Activated CD4-positive, alpha-beta T cell treated with anti-CD3 and anti-CD28 coated beads, Interleukin-2, amount 50 U/mL, for 1 hour (primary cell): ENCODE measurements at regions not wholly inside any gene's neighbourhood (a gene's known extent, or its start where the extent isn't known, plus 50 kb on each side); places are given as distances from the start of the nearest gene placed in this dataset.

Experiments
- DNase-seq: peaks from one replicate; pipeline ENCODE4 v3.0.0-alpha.2; 2020

- no peak for DNase-seq
Measured at GRCh38 chr12:92340003-92340402, 194.4 kb upstream of the BTG1 start.

GRCh38 chr12:92339198-92339821 lies 193.7 kb upstream of the BTG1 start:
- no peak for DNase-seq

GRCh38 chr12:92338671-92339070 lies 193.0 kb upstream of the BTG1 start:
- DNase-seq = no peak

GRCh38 chr12:92338102-92338501 lies 192.5 kb upstream of the BTG1 start:
- no peak for DNase-seq

DNA sequence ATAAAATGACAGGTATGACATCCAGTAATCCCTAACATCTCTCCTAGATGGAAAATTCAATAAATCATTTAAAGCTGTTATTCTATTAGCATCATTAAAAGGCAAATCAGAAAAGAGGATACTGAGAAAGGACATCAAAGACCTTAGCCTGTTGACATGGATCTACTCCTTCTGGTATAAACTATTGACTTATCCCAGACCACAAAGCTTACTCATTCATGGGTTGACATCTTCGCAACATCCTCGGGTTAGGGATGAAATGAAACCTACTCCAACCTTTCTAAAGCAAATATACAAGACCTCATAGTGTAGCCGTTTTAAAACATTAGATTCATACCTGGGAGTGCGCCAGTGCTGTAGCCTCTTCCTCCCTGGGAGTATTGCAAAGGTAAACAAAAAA lies 191.5 kb upstream of the BTG1 start:
- no peak for DNase-seq

GRCh38 chr12:92336641-92337040 lies 191.0 kb upstream of the BTG1 start:
- DNase-seq = no peak

DNA sequence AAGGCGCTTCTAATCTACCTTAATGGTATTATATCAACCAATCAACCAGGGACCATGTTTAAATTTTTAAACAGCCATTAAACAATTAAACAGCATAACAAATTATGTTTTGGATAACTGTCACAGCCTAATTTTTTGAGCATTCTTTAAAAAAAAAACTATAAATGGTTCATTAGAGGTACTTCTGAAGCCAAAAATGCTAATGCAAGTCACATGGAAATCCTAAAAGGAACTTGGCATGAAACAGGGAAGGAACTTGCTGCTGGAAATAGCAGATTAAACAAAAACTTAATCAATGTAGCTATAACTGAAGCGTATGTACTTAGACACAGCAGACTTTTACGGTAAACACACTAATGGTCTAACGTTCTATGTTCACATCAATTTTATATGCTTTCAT lies 190.2 kb upstream of the BTG1 start:
- no peak for DNase-seq

- DNase-seq = no peak
Measured at GRCh38 chr12:92334552-92334951, 188.9 kb upstream of the BTG1 start.

- no peak for DNase-seq
Measured at GRCh38 chr12:92332552-92332951, 186.9 kb upstream of the BTG1 start.

DNA sequence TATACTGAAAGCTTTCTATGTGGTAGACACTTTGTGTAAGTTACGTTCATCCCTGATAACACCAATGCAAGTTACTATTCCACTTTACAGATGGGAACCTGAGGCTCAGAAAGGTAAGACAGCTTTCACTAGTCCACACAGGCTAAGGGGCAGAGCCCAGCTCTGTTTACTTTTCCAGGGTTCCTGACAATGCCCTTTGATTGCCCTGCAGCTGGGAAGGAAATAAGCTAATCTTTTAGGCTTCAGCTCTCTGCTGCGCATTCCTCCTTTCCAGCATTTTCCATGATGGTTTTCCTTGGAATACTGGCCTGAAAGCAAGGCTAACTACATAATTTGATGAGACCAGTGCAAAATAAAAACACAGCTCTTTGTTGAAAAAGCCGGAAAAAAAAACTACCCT lies 185.7 kb upstream of the BTG1 start:
- no peak for DNase-seq

DNA sequence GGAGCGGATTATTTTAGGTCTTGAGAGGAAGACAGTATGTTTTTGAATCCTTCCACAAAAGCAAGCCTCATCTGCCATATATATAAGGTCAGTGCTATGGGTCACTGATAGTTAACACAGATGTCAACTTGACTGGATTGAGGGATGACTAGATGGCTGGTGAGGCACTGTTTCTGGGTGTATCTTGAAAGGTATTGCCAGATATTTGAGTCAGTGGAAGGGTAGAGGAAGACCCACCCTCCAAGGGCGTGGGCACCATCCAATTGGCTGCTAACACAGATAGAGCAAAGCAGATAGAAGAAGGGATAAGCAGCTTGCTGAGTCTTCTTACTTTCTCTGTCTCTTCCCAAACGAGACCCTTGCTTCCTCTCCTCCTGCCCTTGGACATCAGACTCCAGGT lies 185.0 kb upstream of the BTG1 start:
- DNase-seq = no peak

- DNase-seq = no peak
Measured at GRCh38 chr12:92326877-92327276, 181.2 kb upstream of the BTG1 start.

GRCh38 chr12:92324849-92325500 lies 179.3 kb upstream of the BTG1 start:
- DNase-seq = no peak

DNA sequence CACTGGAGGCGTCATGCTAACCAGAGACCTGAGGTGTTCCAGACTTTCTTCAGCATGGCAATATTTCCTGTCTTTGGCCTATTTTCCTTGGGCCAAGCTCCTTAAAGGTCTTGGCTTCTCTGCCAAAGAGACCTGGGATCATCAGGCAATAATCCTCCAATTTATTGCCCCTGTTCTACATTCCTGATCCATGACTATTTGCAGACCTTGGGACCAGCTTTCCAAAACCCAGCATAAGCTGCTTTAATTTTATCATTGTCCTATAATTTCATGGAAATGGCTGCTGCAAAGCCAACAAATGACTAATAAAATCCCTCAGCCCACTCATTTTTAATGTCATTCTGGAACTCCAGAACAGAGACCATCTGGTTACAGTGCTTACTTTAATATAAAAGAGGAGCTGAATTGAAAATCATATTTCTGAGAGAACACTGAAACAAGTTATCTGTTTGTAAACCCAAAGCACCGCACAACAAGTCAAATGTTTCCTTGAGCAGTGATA lies 166.9 kb upstream of the BTG1 start:
- no peak for DNase-seq

DNA sequence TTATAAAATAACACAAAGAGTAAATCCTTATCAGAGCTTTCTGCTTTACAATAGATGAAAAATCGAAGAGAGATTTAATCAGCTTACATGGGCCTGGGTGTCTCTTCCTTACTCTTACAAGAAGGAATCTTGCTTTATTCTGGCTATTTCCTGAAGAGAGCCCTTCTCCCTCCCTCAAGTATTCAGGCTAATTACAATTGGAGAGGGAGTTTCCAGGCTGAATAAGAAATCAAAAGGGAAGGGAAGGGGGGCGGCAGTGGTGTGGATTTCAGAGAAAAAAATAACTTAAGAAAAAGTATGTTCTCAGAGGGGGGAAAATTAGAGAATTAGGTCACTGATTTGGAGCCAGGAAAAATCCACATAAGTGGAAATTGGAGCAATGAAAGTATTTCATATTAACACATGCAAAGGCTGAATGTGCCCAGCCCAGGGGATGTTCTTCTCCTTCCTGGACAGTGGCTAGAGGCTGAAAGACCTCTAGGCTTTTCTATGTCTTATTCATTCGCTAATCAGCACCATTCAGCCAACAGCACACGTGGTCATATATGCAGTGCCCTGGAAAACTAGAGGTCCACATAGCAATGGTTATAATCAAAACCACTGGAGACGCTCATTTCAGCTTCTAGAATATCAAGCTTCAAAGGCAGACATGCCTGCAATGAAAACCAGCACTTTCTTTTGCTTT lies 158.9 kb upstream of the BTG1 start:
- DNase-seq = no peak

GRCh38 chr12:92302041-92302829 lies 156.6 kb upstream of the BTG1 start:
- no peak for DNase-seq

DNA sequence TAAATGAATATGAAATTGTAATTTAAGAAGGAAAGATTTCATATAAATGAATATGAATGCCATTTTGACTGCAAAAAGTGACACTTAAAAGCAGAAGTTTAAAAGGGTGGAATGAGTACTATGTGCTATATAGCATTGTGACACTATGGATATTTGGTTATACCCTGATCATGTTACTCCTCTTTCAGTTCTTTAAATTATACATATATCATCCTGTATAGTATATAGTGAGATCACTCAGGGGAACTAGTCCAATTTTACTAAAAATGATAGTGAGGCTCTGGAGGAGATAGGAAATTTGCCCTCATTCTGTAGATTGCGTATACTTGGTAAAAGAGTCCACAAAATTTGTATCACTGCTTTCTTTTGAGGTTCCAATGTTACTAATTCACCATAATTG lies 155.7 kb upstream of the BTG1 start:
- no peak for DNase-seq

DNA sequence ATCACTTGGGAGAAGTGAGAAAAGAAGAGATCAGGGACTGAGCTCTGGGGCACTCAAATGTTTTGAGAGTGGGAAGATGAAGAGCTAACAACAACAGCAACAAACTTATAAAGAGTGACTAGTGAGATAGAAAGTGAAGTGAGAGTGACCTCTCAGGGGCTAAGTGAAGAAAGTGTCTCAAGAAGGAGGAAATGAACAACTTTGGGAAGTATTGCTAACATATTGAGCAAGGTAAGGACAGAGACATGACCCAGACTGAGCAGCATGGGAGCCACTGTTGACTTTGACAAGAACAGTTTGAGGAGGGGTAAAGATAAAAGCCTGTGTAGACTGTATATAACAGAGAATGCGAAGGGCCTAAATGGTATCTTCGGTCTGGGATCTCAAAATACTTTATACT lies 155.1 kb upstream of the BTG1 start:
- no peak for DNase-seq

DNA sequence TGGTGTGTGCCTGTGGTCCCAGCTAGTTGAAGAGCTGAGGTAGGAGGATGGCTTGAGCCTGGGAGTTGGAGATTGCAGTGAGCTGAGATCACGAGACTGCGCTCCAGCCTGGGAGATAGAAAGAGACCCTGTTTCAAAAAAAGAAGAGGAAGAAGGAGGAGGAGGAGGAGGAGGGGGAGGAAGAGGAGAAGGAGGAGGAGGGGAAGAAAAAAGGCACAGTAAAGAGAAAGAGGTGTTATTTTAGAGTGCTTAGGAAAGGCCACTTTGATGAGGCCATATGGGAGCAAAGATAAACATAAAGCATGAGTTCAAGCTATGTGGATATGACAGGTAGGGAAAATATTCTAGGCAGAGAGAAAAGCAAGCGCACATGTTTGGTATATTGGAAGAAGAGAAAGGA lies 154.1 kb upstream of the BTG1 start:
- no peak for DNase-seq

- DNase-seq = no peak
Measured at GRCh38 chr12:92299344-92299743, 153.7 kb upstream of the BTG1 start.

DNA sequence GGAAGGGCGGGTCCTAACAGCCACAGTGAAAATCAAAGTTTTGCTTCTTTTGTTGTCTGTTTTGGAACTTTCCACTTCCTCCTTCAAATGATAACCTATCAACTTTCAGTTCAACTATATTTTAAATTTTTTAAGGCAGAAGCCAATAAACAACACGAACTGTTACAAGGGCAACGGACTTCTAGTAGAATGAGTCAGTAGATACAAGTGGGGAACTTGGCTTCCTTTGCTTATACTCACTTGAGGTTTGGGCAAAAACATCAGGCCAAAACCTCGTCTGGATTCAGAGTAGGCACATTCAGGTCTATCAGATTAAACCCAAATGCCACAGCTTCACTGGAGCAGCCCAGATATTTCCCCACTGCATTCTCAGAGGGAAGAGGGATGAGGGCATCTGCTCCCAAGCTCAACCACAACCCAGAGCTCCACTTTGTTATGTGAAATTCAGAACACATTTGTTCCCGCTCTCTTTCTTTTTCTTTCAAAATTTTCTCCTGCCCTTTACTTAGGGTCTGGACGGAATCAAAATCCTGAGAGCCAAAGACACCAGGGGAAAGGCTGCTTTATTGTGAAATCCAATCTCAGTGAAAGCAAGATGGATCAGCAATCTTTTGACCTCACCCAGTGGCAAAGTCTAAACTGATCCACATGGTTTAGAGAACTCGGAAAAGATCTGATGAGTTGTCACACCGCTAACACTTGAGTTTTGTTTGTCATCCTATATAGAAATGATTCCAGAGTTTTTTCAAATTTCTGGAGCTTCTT lies 152.5 kb upstream of the BTG1 start:
- no peak for DNase-seq

- DNase-seq = no peak
Measured at GRCh38 chr12:92297405-92297804, 151.8 kb upstream of the BTG1 start.

- DNase-seq = no peak
Measured at GRCh38 chr12:92295523-92295922, 149.9 kb upstream of the BTG1 start.
